Fibroblast of peridontal ligament (primary cell): ENCODE measurements at regions not wholly inside any gene's neighbourhood (a gene's known extent, or its start where the extent isn't known, plus 50 kb on each side); places are given as distances from the start of the nearest gene placed in this dataset.

Experiments
- DNase-seq: peaks from one replicate; pipeline ENCODE4 v3.0.0-alpha.2; 2010; ENCODE audit errors: extremely low read depth

DNA sequence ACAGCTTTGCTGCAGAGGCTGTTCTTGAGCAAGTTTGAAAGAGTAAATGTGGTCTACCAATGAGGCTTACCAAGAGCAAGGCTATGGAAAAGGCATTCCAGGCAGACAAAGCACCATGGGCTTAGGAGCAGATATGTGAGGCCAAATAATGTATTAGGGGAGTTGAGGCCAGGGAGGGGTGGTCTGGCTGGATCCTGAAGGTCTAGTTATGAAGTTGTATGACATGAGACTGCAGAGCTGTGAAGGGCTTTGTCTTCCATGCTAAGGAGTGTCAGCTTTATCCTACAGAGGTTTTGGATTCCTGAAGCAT, 51.8 kb upstream of the TSPAN2 start:
- DNase-seq = no peak

GRCh38 chr1:115140442-115141144, 51.3 kb upstream of the TSPAN2 start:
- peak; percentile 11 for DNase-seq

DNA sequence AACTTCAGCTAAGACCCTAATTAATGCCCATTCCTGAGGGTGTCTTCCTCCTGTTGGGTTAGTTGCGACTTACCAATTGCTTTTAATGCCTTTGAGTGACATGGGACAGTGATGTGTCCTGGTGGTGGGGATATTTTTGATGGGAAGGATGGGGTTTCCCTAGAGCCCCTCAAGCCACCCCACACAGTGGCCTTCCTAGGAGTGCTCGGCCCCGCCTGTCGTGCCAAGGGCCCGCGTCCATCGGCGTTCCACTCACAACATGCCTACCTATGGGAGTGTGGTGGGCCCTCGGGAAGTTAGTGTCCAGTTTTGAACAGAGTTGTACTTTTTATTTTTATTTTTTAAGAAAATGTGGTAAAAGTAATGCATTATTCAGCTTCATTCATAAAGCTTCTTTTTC, 50.1 kb upstream of the TSPAN2 start:
- DNase-seq = no peak
